HG02885 (cell line): ENCODE measurements at regions not wholly inside any gene's neighbourhood (a gene's known extent, or its start where the extent isn't known, plus 50 kb on each side); places are given as distances from the start of the nearest gene placed in this dataset.

Experiments
- ATAC-seq: cut with Tn5 transposase; IDR thresholded peaks from one replicate; pipeline ENCODE4 v1.9.1; 2021; ENCODE audit warnings: mild to moderate bottlenecking; ENCODE audit not compliant: unreplicated experiment, poor library complexity

DNA sequence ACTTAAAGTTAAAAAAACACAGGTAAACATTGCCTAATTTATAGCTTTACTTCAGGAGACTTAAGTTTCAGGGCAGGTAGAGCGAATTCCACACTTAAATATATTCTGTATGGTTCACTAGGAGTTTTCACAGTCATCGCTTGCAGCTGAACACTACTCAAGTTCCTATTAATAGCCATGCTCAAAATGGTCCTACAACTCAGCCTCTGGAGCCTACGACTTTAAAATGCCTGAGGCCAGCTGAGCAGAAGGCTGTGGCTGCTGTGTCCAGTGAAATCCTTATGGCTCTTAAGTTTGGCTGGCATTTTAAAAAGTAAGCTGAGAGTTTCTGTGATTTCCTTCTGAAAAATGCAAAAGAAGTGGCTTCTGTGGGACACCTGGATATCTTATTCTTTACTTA lies 105.4 kb upstream of the GLI3 start:
- no peak for ATAC-seq

DNA sequence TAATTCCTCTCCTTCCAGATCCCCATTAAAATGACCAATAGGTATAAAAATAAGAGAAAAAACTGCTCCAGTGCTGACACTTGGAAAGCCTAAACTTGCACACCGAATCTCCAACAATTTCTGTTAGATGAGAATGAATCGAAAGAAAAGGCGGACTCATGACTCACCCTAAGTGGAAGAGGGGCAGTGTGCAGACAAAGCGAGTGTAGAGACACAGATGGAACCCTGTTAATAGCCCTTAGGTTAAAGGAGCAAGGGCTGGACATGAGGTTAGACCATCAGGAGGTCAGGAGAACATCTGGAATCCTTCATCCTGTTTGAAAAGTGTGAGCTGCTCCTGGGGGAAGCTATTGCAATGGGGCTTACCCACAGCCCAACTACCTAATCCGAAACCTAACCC lies 103.4 kb upstream of the GLI3 start:
- ATAC-seq, result no peak

DNA sequence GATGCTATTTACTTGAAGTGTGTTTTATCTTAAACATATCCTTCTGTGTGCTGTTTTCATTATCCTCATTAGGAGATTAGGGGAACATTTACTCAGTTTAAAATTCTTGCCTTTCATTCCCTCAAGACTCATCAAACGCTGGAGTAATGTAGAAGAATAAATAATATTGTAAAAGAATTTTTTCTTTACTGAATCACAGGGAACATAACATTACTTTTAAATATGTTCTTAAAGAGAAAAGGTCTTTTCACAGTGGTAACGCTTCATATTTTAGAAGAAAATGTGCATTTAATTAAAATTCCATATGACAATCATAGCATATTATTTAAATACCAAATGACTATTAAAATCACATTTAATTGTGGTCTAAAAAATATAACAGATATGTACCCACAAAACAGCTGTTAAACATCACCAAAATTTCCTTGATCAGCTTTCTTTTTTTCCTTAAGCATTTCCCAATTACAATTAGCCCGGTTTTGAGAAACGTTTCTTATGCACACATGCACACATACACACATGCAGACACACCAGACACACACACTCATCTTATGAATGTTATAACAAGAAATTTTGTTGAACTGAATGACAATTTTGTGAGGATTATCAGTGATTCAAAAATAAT lies 102.0 kb upstream of the GLI3 start:
- ATAC-seq, result no peak

DNA sequence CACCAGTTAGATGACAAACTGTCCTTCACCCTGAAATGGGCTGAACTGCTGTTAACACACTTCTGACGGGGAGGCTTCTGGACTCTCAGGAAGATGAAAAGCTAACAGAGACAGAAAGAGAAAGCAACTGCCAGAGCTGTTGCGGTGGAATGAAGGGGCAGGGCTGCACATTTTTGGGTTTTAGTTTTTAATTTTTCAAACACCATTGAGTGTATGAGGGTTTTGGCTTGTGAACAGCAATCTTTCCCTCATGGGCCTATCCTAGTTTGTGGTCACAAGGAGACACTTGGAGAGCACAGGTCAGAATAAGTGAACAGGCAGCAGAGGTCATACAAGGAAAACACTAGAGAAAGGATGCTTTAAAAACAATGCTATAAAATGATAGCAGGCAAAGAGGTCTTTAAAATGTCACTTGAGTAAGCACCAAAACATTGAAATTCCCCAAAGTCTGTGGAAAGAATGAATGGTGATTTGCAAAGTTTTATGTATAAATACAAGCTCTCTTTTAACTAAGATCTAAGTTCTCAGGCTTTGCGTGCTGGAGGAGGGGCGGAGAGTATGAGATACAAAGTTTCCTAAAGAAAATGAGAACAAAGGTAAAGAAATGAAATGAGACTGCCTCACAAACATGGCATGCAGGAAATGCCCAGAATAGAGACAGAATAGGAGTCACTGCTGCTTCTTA lies 101.4 kb upstream of the GLI3 start:
- ATAC-seq, result no peak

DNA sequence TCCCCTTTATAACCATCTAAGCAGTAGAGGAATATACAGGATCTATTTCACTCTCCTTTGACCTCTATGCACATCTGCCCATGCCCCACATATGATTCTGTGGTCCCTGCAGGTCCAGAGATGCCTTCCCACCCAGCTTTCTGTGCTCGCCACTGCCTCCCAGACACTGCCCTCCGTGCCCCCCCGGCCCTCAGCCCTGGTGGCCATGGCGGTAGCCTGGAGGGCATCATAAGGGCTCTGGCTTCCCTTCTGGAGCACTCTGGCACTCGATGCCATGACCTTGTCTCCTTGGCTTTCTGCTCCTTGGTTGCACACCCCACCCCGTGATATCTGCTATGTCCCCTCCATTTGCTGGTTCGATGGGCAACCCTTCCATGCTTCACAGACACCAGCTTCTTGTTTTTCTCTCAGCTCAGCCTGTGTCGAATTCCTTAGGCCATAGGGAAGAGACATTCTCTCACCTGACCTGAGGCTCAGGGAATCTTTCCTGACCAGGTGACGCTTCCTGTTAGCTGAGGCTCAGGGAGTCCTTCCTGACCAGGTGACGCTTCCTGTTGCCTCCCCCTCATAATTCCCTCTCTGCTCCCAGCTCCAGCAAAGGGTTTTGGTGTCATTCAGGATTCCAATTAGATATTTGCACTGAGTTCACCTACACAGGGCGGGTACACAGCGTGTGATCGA lies 100.4 kb upstream of the GLI3 start:
- no peak for ATAC-seq

DNA sequence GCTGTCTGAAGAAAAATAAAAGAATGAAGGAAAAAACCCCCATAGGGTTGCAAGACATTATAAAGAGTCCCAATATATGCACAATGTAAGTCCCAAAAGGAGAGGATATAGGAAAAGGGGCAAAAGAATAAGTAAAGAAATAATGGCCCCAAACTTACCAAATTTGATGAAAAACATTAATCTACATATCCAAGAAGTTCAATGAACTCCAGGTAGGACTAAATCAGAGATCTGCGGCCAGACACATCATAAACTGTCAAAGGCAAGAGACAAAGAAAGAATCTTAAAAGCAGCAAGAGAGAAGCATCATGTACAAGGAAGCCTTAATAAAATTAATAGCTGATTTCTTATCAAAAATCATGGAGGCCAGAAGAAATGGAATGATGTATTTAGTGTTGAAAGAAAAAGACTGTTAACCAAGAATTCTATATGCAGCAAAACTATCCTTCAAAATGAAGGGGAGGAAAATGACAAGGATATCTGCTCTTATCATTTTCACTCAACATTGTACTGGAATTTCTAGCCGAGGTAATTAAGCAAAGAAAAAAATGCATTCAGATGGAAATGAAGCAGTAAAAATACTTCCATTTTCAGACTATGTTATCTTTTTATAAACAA lies 95.7 kb upstream of the GLI3 start:
- no peak for ATAC-seq

DNA sequence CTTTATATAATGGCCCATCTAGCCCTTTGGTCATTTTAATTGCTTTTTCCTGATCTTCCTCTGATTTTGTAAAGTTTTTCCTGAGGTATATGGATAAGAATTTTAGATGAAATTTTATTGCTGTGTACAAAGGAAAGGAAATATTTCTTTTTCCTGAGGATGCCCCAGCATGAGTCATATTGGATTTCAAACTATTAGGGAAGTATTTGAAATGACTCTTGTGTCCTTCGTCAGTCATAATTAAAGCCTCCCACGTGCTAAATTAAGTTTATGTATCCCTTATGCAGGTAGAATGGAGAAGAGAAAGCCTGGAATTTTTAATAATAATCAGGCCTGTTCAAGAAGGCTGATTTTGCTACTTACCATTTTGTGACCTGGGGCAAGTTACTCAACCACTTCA lies 82.6 kb upstream of the GLI3 start:
- no peak for ATAC-seq

DNA sequence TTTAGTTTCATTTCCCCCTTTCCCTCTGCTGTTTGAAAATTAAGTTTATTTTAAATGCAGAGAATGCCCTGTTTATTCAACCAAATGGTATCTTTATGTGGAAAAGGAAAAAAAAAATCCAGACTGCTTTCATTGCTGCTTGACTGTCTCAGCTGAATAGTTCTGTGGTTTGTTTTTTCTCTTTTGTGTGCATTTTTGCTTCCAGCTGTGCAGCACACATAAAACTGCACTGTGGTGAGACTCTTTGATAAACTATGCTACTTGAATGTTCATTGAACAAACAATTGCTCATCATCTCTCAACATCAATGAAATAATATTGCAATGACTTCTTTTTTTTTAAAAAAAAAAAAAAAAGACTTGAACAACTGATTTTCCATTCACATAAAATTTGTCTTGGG lies 78.6 kb upstream of the GLI3 start:
- ATAC-seq, result no peak

DNA sequence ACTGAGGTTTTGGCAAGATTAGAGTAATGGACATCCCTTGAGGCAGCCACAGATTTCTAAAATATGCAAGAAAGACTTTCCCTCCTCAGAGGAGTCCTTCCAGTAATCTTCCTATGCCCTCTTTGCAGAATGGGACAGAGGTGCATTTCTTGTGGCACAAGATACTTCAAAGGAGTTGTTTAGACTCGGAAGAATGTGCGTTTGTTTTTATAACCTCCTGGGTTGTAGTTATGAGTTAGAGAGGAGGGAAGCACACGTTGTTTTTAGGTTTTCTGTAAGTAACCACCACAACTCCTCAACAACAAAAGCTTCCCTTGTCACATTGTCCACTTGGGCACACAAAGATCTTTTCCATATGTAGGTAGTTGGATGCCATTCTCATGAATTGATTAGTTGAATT lies 78.1 kb upstream of the GLI3 start:
- ATAC-seq, result no peak

DNA sequence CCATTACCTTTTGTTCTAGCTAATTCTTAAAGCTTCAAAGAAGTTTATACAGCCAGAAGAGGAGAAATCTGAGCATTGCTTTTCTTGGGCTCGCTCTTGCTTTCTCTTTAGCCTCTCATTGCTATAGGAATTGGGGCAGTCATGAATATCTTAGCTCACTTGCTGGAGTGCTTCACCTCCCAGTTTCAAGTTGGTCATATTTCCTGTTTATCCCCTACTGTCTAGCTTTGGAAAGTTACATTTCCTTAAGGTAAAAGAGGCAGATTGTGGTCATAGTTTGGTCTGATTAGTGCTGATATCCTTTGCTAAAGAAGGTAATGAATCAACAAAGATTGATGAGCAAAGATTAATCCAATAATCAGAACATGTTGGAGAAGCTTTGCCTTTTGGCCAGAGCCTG lies 77.7 kb upstream of the GLI3 start:
- no peak for ATAC-seq

DNA sequence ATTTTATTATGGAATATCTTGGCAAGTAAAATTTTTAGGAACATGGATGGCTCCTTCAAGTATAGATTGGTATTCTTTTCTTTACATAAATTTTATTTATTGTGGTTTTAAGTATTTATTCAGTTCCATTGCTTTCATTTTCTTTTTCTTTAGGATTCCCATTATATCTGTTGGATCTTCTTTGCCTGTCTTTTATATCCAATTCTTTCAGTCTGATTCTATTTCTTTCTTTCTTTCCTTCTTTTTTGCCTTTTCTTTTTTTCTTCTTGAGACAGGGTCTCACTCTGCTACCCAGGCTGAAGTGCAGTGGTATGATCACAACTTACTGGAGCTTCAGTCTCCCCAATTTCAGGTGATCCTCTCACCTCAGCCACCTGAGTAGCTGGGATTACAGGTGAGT lies 74.2 kb upstream of the GLI3 start:
- ATAC-seq, result no peak

DNA sequence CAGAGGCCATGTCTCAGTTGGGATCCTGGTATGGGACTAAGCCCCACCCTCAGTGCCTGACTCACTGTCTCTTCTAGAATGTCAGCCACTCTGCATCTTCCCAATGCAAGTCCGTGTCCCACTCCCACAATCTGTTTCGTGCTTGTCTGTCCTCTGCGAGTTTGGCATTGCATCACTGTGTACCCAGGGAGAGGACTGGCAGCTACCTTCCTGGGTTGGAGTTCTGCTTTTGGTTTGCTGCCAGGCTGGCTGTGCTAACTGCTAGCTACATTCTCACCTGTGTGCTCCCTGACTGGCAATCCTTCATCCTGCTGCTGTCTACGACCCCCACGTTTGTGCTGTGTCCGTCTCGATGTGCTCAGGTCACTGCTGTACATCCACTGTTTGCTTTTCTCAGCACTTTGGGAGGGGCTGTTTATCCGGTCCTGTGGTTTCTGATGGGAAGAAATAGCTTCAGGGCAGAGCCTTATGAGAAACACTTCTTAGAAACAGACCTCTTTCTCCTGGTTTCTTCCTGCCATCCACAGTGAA lies 56.0 kb upstream of the GLI3 start:
- ATAC-seq, result no peak

DNA sequence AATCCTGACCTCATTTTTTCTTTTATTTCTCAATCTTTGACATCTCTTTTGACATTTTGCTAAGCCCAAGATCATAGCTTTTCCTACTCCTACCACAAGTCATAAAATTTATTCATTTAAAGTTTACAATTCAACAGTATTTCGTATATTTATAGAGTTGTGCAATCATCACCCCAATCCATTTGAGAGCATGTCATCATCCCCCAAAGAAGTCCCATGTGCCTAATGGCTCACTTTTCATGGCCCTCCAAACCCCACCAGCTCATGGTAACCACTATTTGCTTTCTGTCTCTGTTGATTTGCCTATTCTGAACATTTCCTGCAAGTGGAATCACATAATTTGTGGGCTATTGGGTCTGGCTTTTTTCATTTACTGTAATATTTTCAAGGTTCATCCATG lies 52.5 kb upstream of the GLI3 start:
- ATAC-seq, result no peak
